ENCODE measurements at regions not wholly inside any gene's neighbourhood (a gene's known extent, or its start where the extent isn't known, plus 50 kb on each side); places are given as distances from the start of the nearest gene placed in this dataset.
A peak's percentile ranks its signal among the peaks of the same experiment; 100 is the strongest.

- no peak for DNase-seq
Observed at GRCh38 chr15:100703032-100703578, 100.7 kb downstream of the ASB7 start.

- no peak for DNase-seq
Observed at GRCh38 chr15:100703671-100704070, 101.3 kb downstream of the ASB7 start.

- no peak for DNase-seq
Observed at GRCh38 chr15:100704281-100705055, 102.1 kb downstream of the ASB7 start.

GRCh38 chr15:100705065-100705464 lies 102.7 kb downstream of the ASB7 start:
- DNase-seq = no peak

GRCh38 chr15:100705841-100706240 lies 103.5 kb downstream of the ASB7 start:
- no peak for DNase-seq

GRCh38 chr15:100707229-100707628 lies 104.8 kb downstream of the ASB7 start:
- DNase-seq = no peak

- DNase-seq = no peak
Observed at GRCh38 chr15:100708916-100709315, 106.5 kb downstream of the ASB7 start.

GRCh38 chr15:100710222-100710621 lies 107.8 kb downstream of the ASB7 start:
- DNase-seq = no peak

GRCh38 chr15:100710744-100711515 lies 108.5 kb downstream of the ASB7 start:
- DNase-seq = no peak

- no peak for DNase-seq
Observed at GRCh38 chr15:100711516-100712021, 109.2 kb downstream of the ASB7 start.

GRCh38 chr15:100712226-100712625 lies 109.8 kb downstream of the ASB7 start:
- no peak for DNase-seq

- no peak for DNase-seq
Observed at GRCh38 chr15:100713163-100713867, 110.9 kb downstream of the ASB7 start.

GRCh38 chr15:100714034-100714748 lies 111.8 kb downstream of the ASB7 start:
- DNase-seq = no peak

GRCh38 chr15:100714749-100715342 lies 112.5 kb downstream of the ASB7 start:
- DNase-seq = peak; percentile 29 to 46

GRCh38 chr15:100715571-100716455 lies 113.4 kb downstream of the ASB7 start:
- DNase-seq = no peak

GRCh38 chr15:100716456-100717085 lies 114.2 kb downstream of the ASB7 start:
- DNase-seq = no peak

GRCh38 chr15:100717596-100717995 lies 115.2 kb downstream of the ASB7 start:
- no peak for DNase-seq

- DNase-seq = no peak
Observed at GRCh38 chr15:100718075-100718980, 115.9 kb downstream of the ASB7 start.

GRCh38 chr15:100720406-100720967 lies 118.1 kb downstream of the ASB7 start:
- DNase-seq = no peak
